CD14-positive monocyte (primary cell): ENCODE measurements at regions not wholly inside any gene's neighbourhood (a gene's known extent, or its start where the extent isn't known, plus 50 kb on each side); places are given as distances from the start of the nearest gene placed in this dataset.

Experiments
- DNase-seq, 3 donors: peaks; one replicate each; pipeline ENCODE4 v3.0.0-alpha.2; 2011 to 2022
- H2AFZ ChIP-seq: 2 replicates; pipeline ENCODE4 v1.6.0; 2012; ENCODE audit warnings: mild to moderate bottlenecking, low read depth, low read length, inconsistent platforms; ENCODE audit not compliant: insufficient read depth, poor library complexity, severe bottlenecking
- H3K27ac ChIP-seq, 2 donors: 1 replicate in 1 of 2; 2 replicates in 1 of 2; pipeline ENCODE4 v1.5.1; 2012 to 2013; ENCODE audit warnings: low read length in 2 of 2, control low read depth in 1 of 2, inconsistent platforms in 1 of 2, low read depth in 1 of 2, mild to moderate bottlenecking in 1 of 2
- H3K27me3 ChIP-seq, 2 donors: one replicate each; pipeline versions ENCODE4 v1.6.0 to v1.6.1; 2011 to 2013; ENCODE audit warnings: low read length in 2 of 2; ENCODE audit not compliant: control insufficient read depth in 2 of 2, insufficient read depth in 2 of 2
- H3K36me3 ChIP-seq, 2 donors: replicated peaks in 1 of 2; 1 replicate in 1 of 2; 2 replicates in 1 of 2; pipeline versions ENCODE4 v1.5.1 to v1.6.1; 2012 to 2013; ENCODE audit warnings: low read length in 2 of 2, control low read depth in 1 of 2, inconsistent platforms in 1 of 2, mild to moderate bottlenecking in 1 of 2; ENCODE audit not compliant: insufficient read depth in 2 of 2, control insufficient read depth in 1 of 2
- H3K4me1 ChIP-seq, 2 donors: 1 replicate in 1 of 2; 2 replicates in 1 of 2; pipeline versions ENCODE4 v1.5.1 to v1.6.1; 2012 to 2013; ENCODE audit warnings: low read length in 2 of 2, control low read depth in 1 of 2, inconsistent platforms in 1 of 2, mild to moderate bottlenecking in 1 of 2, moderate library complexity in 1 of 2; ENCODE audit not compliant: insufficient read depth in 2 of 2, control insufficient read depth in 1 of 2
- H3K4me2 ChIP-seq: replicated peaks from 2 replicates; pipeline ENCODE3; 2012; ENCODE audit warnings: low read length, moderate library complexity, mild to moderate bottlenecking; ENCODE audit not compliant: poor library complexity, severe bottlenecking; ENCODE audit errors: extremely low read depth
- H3K4me3 ChIP-seq, 3 experiments: fragments of 200-600 bp in 1 of 3; sonication (generic) in 1 of 3; replicated peaks in 1 of 3; 1 replicate in 2 of 3; 2 replicates in 1 of 3; pipeline ENCODE4 v1.5.1; 2011 to 2013; ENCODE audit warnings: low read length in 3 of 3, mild to moderate bottlenecking in 3 of 3, control low read depth in 2 of 3, low read depth in 2 of 3, inconsistent platforms in 1 of 3, moderate library complexity in 1 of 3
- H3K79me2 ChIP-seq: 2 replicates; pipeline ENCODE4 v1.6.0; 2012; ENCODE audit warnings: mild to moderate bottlenecking, control low read depth, inconsistent platforms, low read length, moderate library complexity; ENCODE audit not compliant: insufficient read depth
- H3K9ac ChIP-seq: 2 replicates; pipeline ENCODE4 v1.6.0; 2017; ENCODE audit warnings: low read length, mild to moderate bottlenecking; ENCODE audit not compliant: insufficient read depth, poor library complexity, severe bottlenecking
- H3K9me3 ChIP-seq, 2 donors: replicated peaks in 1 of 2; 1 replicate in 1 of 2; 2 replicates in 1 of 2; pipeline versions ENCODE4 v1.5.1 to v1.6.1; 2012 to 2013; ENCODE audit warnings: low read length in 2 of 2, control low read depth in 1 of 2; ENCODE audit not compliant: control insufficient read depth in 1 of 2, insufficient read depth in 1 of 2
- H4K20me1 ChIP-seq: 2 replicates; pipeline ENCODE4 v1.6.0; 2012; ENCODE audit warnings: mild to moderate bottlenecking, low read length, control low read depth, moderate library complexity; ENCODE audit not compliant: insufficient read depth
- H3K27ac Mint-ChIP-seq, 7 donors: one replicate each; pipeline ENCODE4 v1.8.0; 2020; ENCODE audit warnings: mild to moderate bottlenecking in 7 of 7, mixed read lengths in 7 of 7, moderate library complexity in 6 of 7, inconsistent platforms in 2 of 7
- H3K27me3 Mint-ChIP-seq, 3 donors: one replicate each; pipeline ENCODE4 v1.8.0; 2021 to 2022; ENCODE audit warnings: low read depth in 3 of 3, mild to moderate bottlenecking in 3 of 3, mixed read lengths in 3 of 3, moderate library complexity in 3 of 3, inconsistent platforms in 1 of 3
- H3K36me3 Mint-ChIP-seq, 2 donors: one replicate each; pipeline ENCODE4 v1.8.0; 2020; ENCODE audit warnings: mixed read lengths in 2 of 2, inconsistent platforms in 1 of 2, mild to moderate bottlenecking in 1 of 2
- H3K4me1 Mint-ChIP-seq: one replicate; pipeline ENCODE4 v1.8.0; 2020; ENCODE audit warnings: mild to moderate bottlenecking, mixed read lengths
- H3K4me3 Mint-ChIP-seq, 2 donors: one replicate each; pipeline ENCODE4 v1.8.0; 2020; ENCODE audit warnings: mild to moderate bottlenecking in 2 of 2, mixed read lengths in 2 of 2, moderate library complexity in 1 of 2
- H3K9me3 Mint-ChIP-seq, 7 donors: one replicate each; pipeline ENCODE4 v1.8.0; 2020 to 2022; ENCODE audit warnings: mixed read lengths in 7 of 7, mild to moderate bottlenecking in 6 of 7, moderate library complexity in 6 of 7, inconsistent platforms in 2 of 7
- WGBS: methylation state at CpG from one replicate; pipeline ENCODE4 v1.1.5; 2013; ENCODE audit warnings: missing lambda C conversion rate; ENCODE audit not compliant: insufficient coverage; 5-methylcytosine and 5-hydroxymethylcytosine counted together
- intact Hi-C, 2 donors: fragments of 100-400 bp; cut with micrococcal nuclease; formaldehyde crosslinking; loops; one replicate each; pipeline versions ENCODE4 v1.15.0 to v1.15.1; 2023
- TF ChIP-seq, protein P1 (sequence below): fragments of 200-600 bp; IDR thresholded peaks from one replicate; pipeline ENCODE4 v1.8.0; 2022; ENCODE audit warnings: antibody characterized with exemption, mild to moderate bottlenecking

DNA sequence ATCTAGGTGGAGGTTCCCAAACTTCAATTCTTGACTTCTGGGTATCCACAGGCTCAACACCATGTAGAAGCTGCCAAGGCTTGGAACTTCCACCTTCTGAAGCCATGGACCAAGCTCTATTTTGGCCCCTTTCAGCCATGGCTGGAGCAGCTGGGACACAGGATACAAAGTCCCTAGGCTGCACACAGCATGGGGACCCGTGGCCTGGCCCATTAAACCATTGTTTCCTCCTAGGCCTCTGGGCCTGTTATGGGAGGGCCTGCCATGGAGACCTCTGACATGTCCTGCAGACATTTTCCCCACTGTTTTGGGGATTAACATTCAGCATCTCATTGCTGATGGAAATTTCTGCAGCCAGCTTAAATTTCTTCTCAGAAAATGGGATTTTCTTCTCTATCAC lies 1908.0 kb downstream of the EFNA5 start:
- intact Hi-C loops, result no loop called here
- Histone ChIP-seq H3K4me3 (no peak overlapping the region), H3K4me2 (no peak overlapping the region), H3K9ac (no peak overlapping the region), H3K79me2 (no peaks in the 10 kb centered on the region), H3K27me3 (no peaks in the 10 kb centered on the region), H2AFZ (no peak overlapping the region), H3K4me1 (no peaks in the 10 kb centered on the region), H3K9me3 (peaks cover 30 to 38% of the 10 kb centered on the region in 2 donors), H3K36me3 (no peaks in the 10 kb centered on the region), H3K27ac (no peak overlapping the region), H4K20me1 (no peaks in the 10 kb centered on the region)
- Mint-ChIP-seq H3K4me3 (no peak overlapping the region), H3K27ac (no peak overlapping the region), H3K9me3 (peaks cover 4 to 29% (median 10%) of the 10 kb centered on the region in 7 donors), H3K36me3 (no peaks in the 10 kb centered on the region), H3K27me3 (no peaks in the 10 kb centered on the region), H3K4me1 (no peaks in the 10 kb centered on the region)
- 38% methylated on average over 1 of the region's 1 CpG for WGBS
- TF ChIP-seq, protein P1, sequence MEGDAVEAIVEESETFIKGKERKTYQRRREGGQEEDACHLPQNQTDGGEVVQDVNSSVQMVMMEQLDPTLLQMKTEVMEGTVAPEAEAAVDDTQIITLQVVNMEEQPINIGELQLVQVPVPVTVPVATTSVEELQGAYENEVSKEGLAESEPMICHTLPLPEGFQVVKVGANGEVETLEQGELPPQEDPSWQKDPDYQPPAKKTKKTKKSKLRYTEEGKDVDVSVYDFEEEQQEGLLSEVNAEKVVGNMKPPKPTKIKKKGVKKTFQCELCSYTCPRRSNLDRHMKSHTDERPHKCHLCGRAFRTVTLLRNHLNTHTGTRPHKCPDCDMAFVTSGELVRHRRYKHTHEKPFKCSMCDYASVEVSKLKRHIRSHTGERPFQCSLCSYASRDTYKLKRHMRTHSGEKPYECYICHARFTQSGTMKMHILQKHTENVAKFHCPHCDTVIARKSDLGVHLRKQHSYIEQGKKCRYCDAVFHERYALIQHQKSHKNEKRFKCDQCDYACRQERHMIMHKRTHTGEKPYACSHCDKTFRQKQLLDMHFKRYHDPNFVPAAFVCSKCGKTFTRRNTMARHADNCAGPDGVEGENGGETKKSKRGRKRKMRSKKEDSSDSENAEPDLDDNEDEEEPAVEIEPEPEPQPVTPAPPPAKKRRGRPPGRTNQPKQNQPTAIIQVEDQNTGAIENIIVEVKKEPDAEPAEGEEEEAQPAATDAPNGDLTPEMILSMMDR, result no peak
- DNase-seq, result no peak

DNA sequence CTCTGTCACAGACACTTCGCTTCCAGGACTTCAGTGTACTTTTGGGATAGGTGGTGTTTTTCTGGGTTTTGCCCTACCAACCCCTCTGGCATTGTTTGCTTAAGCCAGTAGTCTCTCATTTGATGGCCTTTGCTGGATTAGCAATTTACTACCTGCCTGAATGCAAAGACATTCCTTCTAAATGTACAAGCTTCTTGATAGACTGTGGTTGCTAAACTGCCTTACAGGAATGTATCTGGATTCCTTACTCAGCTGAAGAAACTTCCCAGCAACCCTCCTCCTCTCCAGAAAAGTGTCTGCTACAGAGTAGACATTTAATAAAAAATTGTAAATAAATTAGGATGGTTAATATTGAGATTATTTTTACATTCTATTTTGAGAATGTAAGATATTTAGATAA lies 1916.7 kb downstream of the EFNA5 start:
- no peak overlapping the region for H3K27ac Mint-ChIP-seq
- no peak overlapping the region for H3K4me3 Mint-ChIP-seq
- peaks cover 0 to 8% (median 0%) of the 10 kb centered on the region in 7 donors for H3K9me3 Mint-ChIP-seq
- H3K27me3 Mint-ChIP-seq, result no peaks in the 10 kb centered on the region
- H3K36me3 ChIP-seq, result no peaks in the 10 kb centered on the region
- WGBS, result no CpG with 5 or more reads among the region's 1 CpG
- no peaks in the 10 kb centered on the region for H4K20me1 ChIP-seq
- no peak overlapping the region for H3K4me3 ChIP-seq
- no peak overlapping the region for H3K27ac ChIP-seq
- intact Hi-C loops, result no loop called here
- TF ChIP-seq, protein P1, result no peak
- H3K27me3 ChIP-seq, result no peaks in the 10 kb centered on the region
- no peaks in the 10 kb centered on the region for H3K4me1 Mint-ChIP-seq
- H3K4me2 ChIP-seq, result no peak overlapping the region
- H3K4me1 ChIP-seq, result no peaks in the 10 kb centered on the region
- H3K9ac ChIP-seq, result no peak overlapping the region
- DNase-seq, result no peak
- H3K79me2 ChIP-seq, result no peaks in the 10 kb centered on the region
- H3K36me3 Mint-ChIP-seq, result no peaks in the 10 kb centered on the region
- H2AFZ ChIP-seq, result no peak overlapping the region
- H3K9me3 ChIP-seq, result no peaks in the 10 kb centered on the region
